NCI-H524 treated with DMSO at 0.1 percent for 48 hours (cell line): ENCODE measurements at regions not wholly inside any gene's neighbourhood (a gene's known extent, or its start where the extent isn't known, plus 50 kb on each side); places are given as distances from the start of the nearest gene placed in this dataset.
"Not testable (repeated sequence)": the region's sequence is repeated elsewhere in the genome, so short reads cannot be mapped to it uniquely, and the experiment has no call there.

Experiments used
- DNase-seq: peaks from one replicate; lab custom pipeline; 2025; lab: John Stamatoyannopoulos, UW

DNA sequence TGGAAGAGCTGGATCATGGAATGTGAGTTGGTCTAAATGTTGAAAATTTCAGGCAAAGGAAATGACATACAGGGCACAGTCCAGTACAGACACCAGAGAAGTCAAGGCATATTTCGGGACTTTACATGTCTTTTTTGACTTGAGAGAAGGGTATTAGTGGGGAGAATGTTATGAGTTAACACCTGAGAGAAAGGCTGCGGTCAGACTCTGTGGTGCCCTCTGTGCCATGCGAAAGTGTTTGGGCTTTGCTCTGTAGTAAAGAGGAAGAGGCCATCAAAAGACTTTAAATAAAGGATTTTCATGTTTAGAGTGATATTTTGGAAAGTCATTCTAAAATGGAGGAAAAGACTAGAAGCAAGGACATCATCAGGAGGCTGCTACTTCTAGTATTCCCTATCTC lies 607.4 kb downstream of the CCSER2 start:
- DNase-seq: no peak

DNA sequence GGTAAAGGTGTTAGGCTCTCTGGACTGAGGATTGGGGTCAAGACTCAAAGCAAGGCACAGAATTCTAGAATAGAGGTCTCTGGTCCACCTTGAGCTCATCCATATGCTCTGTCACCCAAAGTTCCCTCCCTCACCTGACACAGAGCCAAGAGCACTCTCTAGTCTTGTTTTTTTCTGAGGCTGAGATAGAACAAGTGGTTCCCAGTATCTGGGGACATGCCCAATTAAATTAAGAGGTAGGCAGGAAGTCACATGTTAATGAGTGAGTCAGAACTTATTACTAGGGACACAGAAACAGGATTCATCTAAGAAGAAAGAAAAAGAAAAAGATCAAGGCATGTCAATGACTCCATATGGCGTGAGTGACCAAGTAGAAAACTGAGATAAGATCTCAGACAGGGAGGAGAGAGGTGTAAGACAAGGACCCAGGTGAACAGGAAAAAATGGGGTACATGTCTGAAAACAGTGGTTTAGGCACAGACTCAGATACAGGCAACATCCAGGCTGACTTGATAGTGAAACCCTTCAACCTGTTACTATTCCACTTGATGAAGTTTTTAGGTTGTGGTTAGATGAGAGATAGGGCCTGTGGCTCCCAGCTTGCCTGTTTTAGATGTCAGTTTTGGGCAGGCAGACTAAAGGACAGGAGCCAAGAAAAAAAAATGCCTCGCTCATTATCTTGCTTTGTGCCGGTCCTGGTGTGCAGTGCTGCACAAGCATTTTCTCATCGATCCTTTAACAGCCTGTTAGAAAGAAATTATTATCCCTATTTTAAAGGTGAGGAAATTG lies 609.9 kb downstream of the CCSER2 start:
- no peak for DNase-seq

DNA sequence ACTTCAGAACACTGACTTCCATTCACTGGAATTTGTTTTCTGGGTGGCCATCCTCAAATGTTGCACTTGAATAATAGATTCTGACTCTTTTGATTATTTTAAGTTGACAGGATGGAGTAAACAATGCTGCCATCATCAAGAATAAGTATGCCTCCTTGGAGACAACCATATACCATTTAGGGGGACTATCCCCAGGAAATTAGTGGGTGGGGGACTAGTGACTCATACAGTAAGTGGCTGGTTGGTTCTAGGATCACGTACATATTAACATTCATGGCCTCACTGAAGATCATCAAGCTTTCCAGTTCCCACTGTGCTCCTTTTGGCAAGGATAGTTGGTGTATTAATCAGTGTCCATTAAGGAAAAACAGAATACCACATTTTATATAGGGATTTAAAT lies 615.2 kb downstream of the CCSER2 start:
- no peak for DNase-seq

DNA sequence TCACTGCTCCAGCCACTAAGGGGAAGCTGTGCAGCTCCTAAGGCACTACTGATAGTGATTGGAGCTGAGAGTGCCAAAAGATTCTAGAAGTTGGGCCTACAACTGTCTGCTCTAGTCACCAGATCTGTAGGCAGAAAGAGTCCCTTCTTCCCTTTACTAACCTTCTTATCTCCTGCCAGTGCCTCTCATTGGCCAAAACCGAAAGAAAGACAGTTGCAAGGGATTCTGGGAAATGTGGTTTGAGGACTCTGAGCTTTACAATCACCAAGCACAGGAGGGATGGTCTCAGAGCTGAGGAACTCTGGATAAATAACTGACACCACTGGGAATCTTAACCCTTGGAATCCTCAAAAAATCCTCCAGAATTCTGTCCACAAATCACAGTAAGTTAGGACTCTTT lies 615.8 kb downstream of the CCSER2 start:
- no peak for DNase-seq

DNA sequence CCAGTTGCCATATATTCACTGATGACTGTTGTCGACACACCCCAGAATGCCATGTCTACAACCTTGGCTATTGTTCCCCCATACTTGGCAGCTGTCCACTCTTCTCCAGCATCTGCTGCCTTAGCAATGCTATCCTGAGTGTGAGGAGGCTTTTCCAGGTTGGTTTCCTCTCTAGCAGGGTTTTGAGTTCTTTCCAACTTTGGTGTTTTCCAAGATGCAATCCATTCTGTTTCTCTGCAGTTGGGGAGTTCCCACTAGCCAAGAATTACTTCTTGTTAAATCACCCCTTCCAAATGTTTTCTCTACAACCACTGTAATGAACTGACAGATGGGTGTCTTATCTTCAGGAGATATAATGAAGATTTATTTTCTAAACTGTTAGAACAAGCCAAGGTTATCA lies 617.4 kb downstream of the CCSER2 start:
- no peak for DNase-seq

DNA sequence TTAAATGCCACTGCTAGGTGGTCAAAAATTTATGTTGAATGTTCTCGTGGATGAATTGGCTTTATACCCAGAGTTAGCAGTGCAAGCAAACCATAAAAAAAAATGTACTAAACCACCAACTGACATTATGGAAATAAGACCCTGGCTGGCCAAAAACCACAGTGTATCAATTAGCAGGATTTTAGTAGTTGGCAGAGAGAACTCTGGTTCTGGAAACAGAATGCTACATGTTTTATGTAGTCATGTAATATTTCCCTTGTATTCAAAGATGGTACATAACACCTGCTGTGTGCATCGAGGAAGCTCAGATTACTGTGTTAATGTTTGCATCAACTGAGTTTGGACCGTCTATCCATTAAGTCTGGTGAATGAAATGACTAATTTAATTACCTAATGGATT lies 618.5 kb downstream of the CCSER2 start:
- no peak for DNase-seq

DNA sequence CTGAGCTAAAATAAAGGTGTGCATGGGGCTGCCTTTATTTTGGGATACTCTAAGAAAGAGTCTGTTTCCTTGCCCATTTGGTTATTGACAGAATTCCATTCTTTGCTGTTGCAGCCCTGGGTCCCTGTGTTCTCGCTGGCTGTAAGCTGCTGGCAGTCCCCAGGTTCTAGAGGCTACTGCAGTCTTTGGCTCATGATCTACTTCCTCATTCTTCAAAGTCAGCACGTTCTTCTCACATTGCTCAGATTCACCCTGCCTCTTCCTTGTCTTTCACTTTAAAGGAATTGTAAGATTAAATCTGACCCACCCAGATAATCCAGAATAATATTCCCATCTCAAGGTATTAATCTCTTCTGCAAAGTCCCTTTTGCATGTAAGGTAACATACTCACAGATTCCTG lies 620.3 kb downstream of the CCSER2 start:
- no peak for DNase-seq

DNA sequence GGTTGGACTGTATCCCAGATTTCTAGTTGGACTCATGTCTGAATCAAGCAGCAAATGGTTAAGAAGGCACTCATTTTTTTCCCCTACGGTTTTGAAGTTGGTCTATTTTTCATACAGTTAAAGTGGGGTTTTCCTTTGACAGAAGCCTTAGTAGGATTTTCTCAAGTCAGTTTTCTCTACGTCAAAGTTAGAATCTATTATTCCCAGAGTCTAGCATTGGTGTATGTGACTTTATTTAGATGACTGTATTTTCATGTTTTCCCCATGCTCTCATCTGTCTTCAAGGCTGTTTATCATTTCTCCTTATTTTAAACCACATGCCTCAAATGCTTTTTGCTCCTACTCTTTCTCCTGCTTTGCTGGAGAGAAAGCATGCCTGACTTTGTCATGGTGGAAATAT lies 623.2 kb downstream of the CCSER2 start:
- DNase-seq: no peak

DNA sequence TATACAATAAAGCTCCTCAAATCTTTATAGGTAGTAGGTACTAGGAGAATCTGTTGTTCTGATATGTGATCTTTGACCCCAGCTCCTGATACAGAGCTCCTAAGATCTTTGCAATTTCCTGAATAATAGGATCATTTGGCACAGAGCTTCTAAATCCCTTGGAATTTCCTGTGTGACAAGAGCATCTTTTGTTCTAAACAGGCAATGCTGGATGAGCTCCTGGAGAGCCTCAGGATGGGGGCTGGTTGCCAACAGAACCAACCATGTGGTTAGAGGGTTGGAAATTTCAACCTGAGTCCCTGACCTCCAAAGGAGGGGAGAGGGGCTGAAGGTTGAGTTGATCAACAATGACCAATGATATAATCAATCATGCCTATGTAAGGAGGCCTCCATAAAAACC lies 629.0 kb downstream of the CCSER2 start:
- no peak for DNase-seq

DNA sequence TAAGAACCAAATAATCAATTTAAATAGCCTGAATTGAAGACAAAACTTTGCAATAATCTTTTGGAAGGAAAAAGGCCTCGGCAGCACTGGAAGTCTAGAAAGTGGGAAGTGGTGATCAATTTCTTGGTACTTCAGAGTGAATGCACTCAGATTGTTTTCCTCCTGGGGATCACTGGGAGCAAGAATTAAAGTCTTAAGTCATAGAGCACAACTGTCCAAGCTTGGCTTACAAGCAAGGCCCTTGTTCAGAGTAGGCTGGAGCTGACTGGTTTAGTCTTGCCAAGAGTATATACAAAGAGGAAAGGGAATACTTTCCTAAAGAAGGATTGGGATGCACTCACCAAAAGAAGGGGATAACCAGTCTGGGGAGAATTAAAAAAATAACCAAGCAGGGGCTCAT lies 637.1 kb downstream of the CCSER2 start:
- no peak for DNase-seq

DNA sequence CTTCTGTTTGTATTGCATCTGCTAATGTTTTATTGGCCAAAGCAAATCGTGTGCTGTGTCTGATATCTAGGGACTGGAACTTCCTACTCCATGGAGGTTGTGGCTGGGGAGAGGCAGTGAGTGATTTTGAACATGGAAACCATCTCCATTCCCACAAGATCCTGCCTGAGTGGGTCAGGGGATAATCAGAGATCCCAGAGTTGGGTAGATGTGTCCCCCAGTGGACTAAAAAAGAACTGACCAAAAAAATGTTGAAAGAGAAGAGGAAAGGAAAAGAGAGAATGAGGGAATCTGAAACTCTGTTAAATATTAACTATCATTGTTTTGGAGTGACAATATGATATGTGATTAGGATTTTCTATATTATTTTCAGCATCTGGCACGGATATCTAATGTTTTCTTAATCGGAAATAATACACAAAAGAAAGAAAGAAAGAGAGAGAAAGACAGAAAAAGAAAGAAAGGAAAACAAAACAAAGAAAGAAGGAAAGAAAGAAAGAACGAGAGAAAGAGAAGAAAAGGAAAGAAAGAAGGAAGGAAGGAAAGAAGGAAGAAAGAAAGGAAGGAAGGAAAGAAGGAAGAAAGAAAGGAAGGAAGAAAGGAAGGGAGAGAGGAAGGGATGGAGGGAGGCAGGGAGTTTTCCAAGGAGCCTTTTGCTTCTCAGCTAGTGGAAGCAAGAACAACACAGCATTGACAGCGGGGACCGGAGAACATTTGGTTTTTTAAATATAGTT lies 638.5 kb downstream of the CCSER2 start:
- no peak for DNase-seq

DNA sequence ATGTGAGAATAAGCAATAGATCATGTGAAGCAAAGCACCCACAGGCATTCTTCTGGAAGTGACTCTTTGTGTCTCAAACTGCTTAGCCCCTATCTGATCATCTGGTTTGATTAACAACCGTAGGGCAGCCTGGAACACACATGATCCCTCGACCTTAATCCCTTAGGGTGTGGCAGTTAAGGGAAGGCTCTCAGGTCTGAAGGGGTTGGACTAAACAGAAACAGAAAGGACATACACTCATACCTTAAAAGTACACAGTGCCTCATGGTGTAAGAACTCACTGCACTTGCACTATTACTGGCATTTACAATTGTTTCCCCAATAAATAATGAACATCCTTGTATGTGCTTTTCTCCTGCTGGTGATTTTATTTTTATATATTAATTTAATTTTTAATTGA lies 640.9 kb downstream of the CCSER2 start:
- DNase-seq: not testable (repeated sequence)

DNA sequence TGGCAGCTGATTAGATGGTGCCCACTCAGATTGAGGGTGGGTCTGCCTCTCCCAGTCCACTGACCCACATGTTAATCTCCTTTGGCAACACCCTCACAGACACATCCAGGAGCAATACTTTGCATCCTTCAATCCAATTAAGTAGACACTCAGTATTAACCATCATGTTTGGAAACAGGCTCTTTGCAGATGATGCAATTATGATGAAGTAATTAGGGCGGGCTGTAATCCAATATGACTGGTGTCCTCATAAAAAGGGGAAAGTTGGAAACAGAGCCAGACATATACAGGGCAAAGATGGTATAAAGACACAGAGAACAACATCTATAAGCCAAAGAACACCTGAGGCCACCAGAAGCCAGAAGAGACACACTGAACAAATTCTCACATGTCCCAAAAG lies 658.6 kb downstream of the CCSER2 start:
- no peak for DNase-seq

DNA sequence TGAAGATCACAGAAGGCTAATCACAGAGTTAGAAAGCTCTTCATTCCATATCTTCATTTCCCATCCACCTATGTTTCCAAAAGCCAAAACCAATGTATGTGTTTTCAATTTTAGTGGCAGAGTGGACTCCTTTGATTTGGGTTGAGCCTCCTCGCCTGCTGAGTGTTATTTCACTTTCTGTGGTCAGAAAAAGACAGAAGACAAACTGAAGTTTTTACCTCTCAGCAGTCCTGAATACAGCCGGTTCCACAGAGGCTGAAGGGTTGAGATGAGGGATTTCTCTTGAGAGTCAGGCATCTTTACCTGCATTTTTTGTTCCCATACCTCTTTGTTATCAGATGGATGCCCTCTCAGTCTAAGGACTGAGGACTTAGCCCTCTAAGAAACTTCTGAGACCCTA lies 659.6 kb downstream of the CCSER2 start:
- DNase-seq: no peak

DNA sequence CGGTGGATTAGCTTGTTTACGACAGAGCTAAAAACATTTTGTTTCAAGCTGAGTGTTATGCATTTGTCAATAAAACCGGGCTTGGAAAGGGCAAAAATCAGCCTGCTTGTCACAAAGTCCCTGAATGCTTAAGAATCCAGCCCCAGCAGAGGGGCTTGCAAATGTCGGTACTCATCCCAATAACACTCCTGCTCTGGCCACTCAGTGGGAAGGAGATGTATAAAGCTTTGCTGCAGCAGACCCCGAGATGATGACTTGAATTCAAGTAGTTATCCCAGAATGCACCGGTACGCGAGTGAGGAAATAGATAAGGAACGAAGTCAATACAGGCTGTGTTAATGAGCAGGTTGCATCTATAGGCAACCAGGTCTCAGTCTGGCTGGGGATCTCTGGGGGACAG lies 662.3 kb downstream of the CCSER2 start:
- DNase-seq: no peak

DNA sequence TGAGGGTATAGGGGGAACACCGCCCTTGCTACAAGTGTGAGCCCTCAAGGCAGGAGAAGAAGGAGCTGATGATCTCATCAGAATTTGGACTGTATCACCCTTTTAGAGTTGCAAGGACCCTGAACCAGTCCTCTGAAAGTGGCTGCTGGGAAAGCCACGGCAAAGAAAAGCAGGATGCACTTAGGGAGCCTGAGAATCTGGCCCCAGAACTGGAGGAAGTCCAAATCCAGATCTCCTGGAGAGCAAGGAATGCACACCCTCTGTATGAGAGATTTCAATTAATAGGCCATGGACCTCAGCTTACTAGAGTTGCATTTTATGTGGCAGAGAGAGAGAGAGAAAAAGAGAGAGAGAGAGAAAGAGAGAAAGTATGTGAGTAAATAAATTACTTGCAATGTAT lies 662.9 kb downstream of the CCSER2 start:
- DNase-seq: no peak

DNA sequence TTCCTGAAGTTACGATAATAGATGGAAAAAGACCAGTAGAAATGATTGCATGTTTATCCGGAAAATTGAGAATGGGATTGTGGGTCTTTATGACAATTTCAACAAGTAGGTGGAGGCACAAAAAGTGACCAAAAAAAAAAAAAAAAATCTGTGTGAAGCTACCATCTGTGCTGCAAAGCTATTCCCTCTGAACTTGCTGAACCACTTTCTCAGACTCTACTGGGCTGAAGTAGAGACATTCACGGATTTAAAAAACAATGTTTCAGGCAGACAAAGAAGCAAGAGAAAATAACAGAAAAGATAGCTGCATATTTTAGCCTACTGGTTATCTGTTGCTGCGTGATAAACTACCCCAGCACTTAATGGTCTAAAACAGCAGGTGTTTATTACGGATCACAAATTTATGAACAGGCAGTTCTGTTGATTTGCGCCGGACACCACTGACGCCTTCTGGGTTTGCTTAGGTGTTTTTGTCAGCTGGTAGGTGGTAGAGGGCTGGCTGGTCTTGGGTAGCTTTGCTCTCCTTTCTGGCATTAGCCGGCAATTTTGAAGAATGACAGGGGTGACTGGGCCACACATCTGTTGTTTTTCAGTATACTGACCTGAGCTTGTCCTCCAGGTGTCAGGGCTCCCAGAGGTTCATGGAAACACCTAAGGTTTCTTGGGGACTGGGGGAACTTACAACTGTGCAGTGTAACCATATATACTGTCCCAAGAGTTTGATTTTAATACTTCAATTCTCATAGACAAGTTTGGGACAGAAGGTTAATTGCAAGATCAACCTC lies 665.1 kb downstream of the CCSER2 start:
- DNase-seq: no peak

DNA sequence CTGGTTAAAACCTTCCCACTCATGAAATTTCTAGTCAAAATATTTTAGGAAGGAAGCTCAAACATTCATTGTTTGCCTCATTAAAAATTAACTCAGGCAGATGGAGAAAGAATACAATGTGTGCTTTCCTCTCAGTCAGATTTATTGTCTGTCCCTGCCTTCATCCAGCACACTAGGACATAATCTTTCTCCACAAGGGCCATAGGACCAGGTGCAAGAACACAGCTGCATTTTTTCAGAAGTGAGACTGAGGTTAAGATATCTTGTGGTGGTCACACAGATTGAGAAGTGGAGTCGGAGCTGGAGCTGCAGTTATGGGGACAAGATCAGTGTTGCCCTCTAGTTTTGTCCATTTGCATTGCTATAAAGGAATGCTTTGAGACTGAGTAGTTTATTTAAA lies 666.3 kb downstream of the CCSER2 start:
- no peak for DNase-seq

DNA sequence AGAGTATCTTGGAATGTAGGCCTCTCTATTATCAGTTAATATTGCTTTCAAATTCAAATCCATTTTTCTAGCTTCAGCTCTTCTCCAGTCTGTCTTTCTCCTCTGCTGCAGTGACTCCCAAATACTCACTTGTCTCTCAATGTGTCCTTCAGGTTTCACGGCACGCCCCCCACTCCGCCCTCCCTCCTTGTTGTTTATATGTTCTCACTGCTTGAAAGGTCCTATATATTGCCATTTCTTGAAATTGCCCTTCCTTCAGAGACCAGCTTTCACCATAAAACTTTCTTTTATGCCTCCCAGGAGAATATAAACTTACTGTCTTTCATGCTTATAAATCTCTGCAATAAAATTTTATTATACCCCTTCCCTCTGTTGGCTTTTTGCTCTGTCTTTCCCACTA lies 668.2 kb downstream of the CCSER2 start:
- no peak for DNase-seq

DNA sequence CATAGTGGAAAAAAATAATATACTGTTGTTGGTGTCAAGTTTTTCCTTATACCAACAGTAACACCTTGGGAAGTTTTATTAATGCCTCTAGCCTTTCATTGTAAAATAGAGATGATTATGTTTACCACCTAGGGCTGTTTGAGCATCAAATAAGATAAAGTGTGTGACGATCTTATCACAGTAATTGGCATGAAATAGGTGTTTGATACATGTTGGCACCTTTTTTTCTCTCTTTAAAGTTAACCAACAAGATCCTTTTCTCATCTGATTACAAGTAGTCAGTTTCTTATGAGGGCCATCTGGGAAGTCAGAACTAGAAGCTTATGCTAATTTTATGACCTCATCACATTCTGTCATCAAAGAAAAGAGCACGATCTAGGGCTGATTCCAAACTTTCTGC lies 669.5 kb downstream of the CCSER2 start:
- DNase-seq: no peak

DNA sequence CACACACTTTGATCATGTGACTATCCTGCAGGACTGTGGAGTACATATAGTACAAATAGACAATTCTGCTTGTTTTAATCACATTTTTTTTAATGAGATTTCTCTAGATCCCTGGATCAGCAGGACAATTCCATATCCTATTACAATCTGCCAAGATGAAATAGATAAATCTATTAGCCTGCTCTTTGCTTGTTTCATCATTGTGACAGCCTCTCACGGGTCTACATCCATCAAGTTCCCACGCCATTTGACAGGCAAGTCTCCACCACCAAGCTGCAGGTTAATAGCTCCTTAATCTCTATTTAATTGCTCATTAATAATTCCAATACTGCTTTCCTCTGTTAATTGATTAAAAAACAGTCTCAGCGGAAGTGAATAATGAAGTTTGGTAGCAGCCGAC lies 671.5 kb downstream of the CCSER2 start:
- no peak for DNase-seq

DNA sequence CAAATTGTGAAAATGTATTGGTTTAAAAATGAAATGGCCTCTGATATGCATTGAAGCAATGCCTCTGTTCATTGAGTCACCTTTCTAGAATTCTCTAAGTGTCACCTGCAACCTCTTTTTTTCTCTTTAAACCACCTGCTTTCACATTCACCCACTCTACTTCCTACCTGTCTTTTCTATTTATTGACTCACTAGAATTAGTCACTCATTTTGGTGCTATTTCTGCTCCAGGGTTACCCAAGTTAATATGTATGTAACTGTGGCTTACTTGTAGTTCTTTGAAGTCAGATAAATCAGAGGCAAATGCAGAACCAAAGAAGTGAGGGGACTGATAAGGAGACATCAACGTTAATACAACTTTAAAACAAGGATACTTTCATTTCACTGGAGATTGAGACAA lies 674.7 kb downstream of the CCSER2 start:
- DNase-seq: no peak
